Hepatocyte (in vitro differentiated cells): ENCODE measurements at regions not wholly inside any gene's neighbourhood (a gene's known extent, or its start where the extent isn't known, plus 50 kb on each side); places are given as distances from the start of the nearest gene placed in this dataset.
"Not testable (repeated sequence)": the region's sequence is repeated elsewhere in the genome, so short reads cannot be mapped to it uniquely, and the experiment has no call there.

Experiments
- CTCF ChIP-seq: fragments of 200-600 bp; sonication (generic); IDR thresholded peaks from 2 replicates; pipeline ENCODE4 v1.5.1; 2016; ENCODE audit warnings: antibody characterized with exemption, mild to moderate bottlenecking; ENCODE audit not compliant: poor library complexity
- EZH2 ChIP-seq: fragments of 200-600 bp; sonication (generic); IDR thresholded peaks from 2 replicates; pipeline ENCODE4 v1.6.1; 2016; ENCODE audit warnings: antibody characterized with exemption, mild to moderate bottlenecking, borderline replicate concordance

- TF ChIP-seq EZH2, CTCF: not testable (repeated sequence)
These were observed 81.9 kb upstream of the NALF2 start for GRCh38 chrX:69422208-69422607.
